IMR-90 (cell line): ENCODE measurements at regions not wholly inside any gene's neighbourhood (a gene's known extent, or its start where the extent isn't known, plus 50 kb on each side); places are given as distances from the start of the nearest gene placed in this dataset.

Source experiments
- ATAC-seq: fragments of 200-7000 bp; cut with Tn5 transposase; 2 replicates; pipeline ENCODE4 v1.9.1; 2020; ENCODE audit warnings: low read depth, mild to moderate bottlenecking, moderate library complexity
- BruUV-seq: library from RNA; stranded (reverse); fragments of 400-500 nt; replicated peaks from 2 replicates; lab custom pipeline; 2021; lab: Mats Ljungman, UMichigan
- CTCF ChIA-PET: fragments of 300-600 bp; formaldehyde crosslinking; extraction: SDS; loops from one replicate; lab custom pipeline; 2021; ENCODE audit warnings: antibody characterized with exemption; lab: Yijun Ruan, JAX
- POLR2A ChIA-PET: fragments of 300-600 bp; sonication (Branson Sonifier 250); formaldehyde crosslinking; loops from one replicate; lab custom pipeline; 2022; ENCODE audit warnings: antibody characterized with exemption; ENCODE audit not compliant: unreplicated experiment; lab: Charles Lee
- DNase-seq: peaks from one replicate; pipeline ENCODE4 v3.0.0; 2013
- H2AFZ ChIP-seq: replicated peaks from 2 replicates; pipeline ENCODE3; 2013; ENCODE audit warnings: low read length, mild to moderate bottlenecking; ENCODE audit not compliant: poor library complexity
- H2AK5ac ChIP-seq: 2 replicates; pipeline ENCODE4 v1.6.1; 2013; ENCODE audit warnings: low read depth, low read length, inconsistent platforms
- H2AK9ac ChIP-seq: replicated peaks from 2 replicates; pipeline ENCODE3; 2013; ENCODE audit warnings: mild to moderate bottlenecking, low read depth, low read length, moderate library complexity; ENCODE audit not compliant: poor library complexity
- H2BK120ac ChIP-seq: 2 replicates; pipeline ENCODE4 v1.6.1; 2013; ENCODE audit warnings: low read depth, low read length, inconsistent platforms
- H2BK15ac ChIP-seq: 3 replicates; pipeline ENCODE4 v1.6.1; 2013; ENCODE audit warnings: low read depth, low read length, inconsistent platforms
- H2BK20ac ChIP-seq: 2 replicates; pipeline ENCODE4 v1.6.1; 2013; ENCODE audit warnings: low read depth, mild to moderate bottlenecking, inconsistent platforms, low read length, moderate library complexity
- H2BK5ac ChIP-seq: 2 replicates; pipeline ENCODE4 v1.6.1; 2013; ENCODE audit warnings: mild to moderate bottlenecking, low read depth, low read length, inconsistent platforms; ENCODE audit not compliant: poor library complexity, severe bottlenecking
- H3K14ac ChIP-seq: replicated peaks from 2 replicates; pipeline ENCODE4 v1.6.1; 2013; ENCODE audit warnings: low read depth, low read length, inconsistent platforms
- H3K18ac ChIP-seq: 2 replicates; pipeline ENCODE4 v1.6.1; 2013; ENCODE audit warnings: low read depth, low read length, control low read depth
- H3K23ac ChIP-seq: 2 replicates; pipeline ENCODE4 v1.6.1; 2013; ENCODE audit warnings: low read depth, low read length, inconsistent platforms
- H3K27ac ChIP-seq: 2 replicates; pipeline ENCODE4 v1.5.1; 2013; ENCODE audit warnings: mild to moderate bottlenecking, control low read depth, low read length; ENCODE audit not compliant: insufficient read depth
- H3K27me3 ChIP-seq: 2 replicates; pipeline ENCODE4 v1.6.1; 2013; ENCODE audit warnings: low read length; ENCODE audit not compliant: control insufficient read depth, insufficient read depth
- H3K36me3 ChIP-seq: 2 replicates; pipeline ENCODE4 v1.6.1; 2013; ENCODE audit warnings: low read length, mixed read lengths; ENCODE audit not compliant: control insufficient read depth, insufficient read depth
- H3K4ac ChIP-seq: 2 replicates; pipeline ENCODE4 v1.6.1; 2013; ENCODE audit warnings: low read depth, low read length, inconsistent platforms
- H3K4me1 ChIP-seq: 2 replicates; pipeline ENCODE4 v1.6.1; 2013; ENCODE audit warnings: low read length, mixed read lengths; ENCODE audit not compliant: control insufficient read depth, insufficient read depth
- H3K4me2 ChIP-seq: 2 replicates; pipeline ENCODE4 v1.6.1; 2013; ENCODE audit warnings: low read depth, mild to moderate bottlenecking, control low read depth, low read length, moderate library complexity
- H3K4me3 ChIP-seq: 2 replicates; pipeline ENCODE4 v1.5.1; 2013; ENCODE audit warnings: low read depth, mild to moderate bottlenecking, control low read depth, low read length, moderate library complexity; ENCODE audit not compliant: insufficient read depth
- H3K56ac ChIP-seq: 2 replicates; pipeline ENCODE4 v1.6.1; 2013; ENCODE audit warnings: low read length, inconsistent platforms; ENCODE audit not compliant: insufficient read depth; ENCODE audit errors: extremely low read depth
- H3K79me1 ChIP-seq, 2 experiments: 2 replicates each; pipeline ENCODE4 v1.6.1; 2013; ENCODE audit warnings: low read length in 2 of 2, inconsistent platforms in 1 of 2, low read depth in 1 of 2
- H3K9ac ChIP-seq: 2 replicates; pipeline ENCODE4 v1.6.1; 2013; ENCODE audit warnings: low read depth, low read length, control low read depth
- H3K9me1 ChIP-seq: 2 replicates; pipeline ENCODE4 v1.6.1; 2013; ENCODE audit warnings: low read length, inconsistent platforms; ENCODE audit not compliant: insufficient read depth
- H3K9me3 ChIP-seq: 2 replicates; pipeline ENCODE4 v1.6.1; 2013; ENCODE audit warnings: low read length; ENCODE audit not compliant: control insufficient read depth, insufficient read depth
- H4K20me1 ChIP-seq: 2 replicates; pipeline ENCODE4 v1.6.1; 2013; ENCODE audit warnings: low read length, inconsistent platforms; ENCODE audit not compliant: insufficient read depth
- H4K5ac ChIP-seq: 2 replicates; pipeline ENCODE4 v1.6.1; 2013; ENCODE audit warnings: mild to moderate bottlenecking, low read depth, low read length, control low read depth
- H4K8ac ChIP-seq, 2 experiments: 2 replicates each; pipeline ENCODE4 v1.6.1; 2013; ENCODE audit warnings: low read depth in 2 of 2, low read length in 2 of 2, control low read depth in 1 of 2, inconsistent platforms in 1 of 2
- H4K91ac ChIP-seq: 2 replicates; pipeline ENCODE4 v1.6.1; 2013; ENCODE audit warnings: low read depth, low read length, inconsistent platforms; ENCODE audit not compliant: insufficient read depth
- CHD1 ChIP-seq: IDR thresholded peaks from 2 replicates; pipeline ENCODE4 v1.6.1; 2012; ENCODE audit warnings: low read depth, low read length, improper control_type of control experiment
- FOS ChIP-seq: fragments of 150-350 bp; IDR thresholded peaks from 2 replicates; pipeline ENCODE4 v1.6.1; 2016; ENCODE audit warnings: low read depth, low read length
- MAFK ChIP-seq: IDR thresholded peaks from 2 replicates; pipeline ENCODE4 v1.6.1; 2012; ENCODE audit warnings: low read depth, low read length, improper control_type of control experiment
- MAZ ChIP-seq: IDR thresholded peaks from 2 replicates; pipeline ENCODE4 v1.6.1; 2012; ENCODE audit warnings: low read depth, mild to moderate bottlenecking, low read length, improper control_type of control experiment, moderate library complexity, borderline replicate concordance
- MXI1 ChIP-seq: IDR thresholded peaks from 2 replicates; pipeline ENCODE4 v1.6.1; 2012; ENCODE audit warnings: low read depth, mild to moderate bottlenecking, low read length, moderate library complexity, borderline replicate concordance
- NFE2L2 ChIP-seq: fragments of 150-350 bp; IDR thresholded peaks from 2 replicates; pipeline ENCODE4 v1.6.1; 2016; ENCODE audit warnings: low read depth, mild to moderate bottlenecking, low read length
- WGBS, 2 experiments: methylation state at CpG; one replicate each; pipeline versions ENCODE4 v1.1.5 to v1.1.7; 2013; ENCODE audit warnings: missing lambda C conversion rate in 2 of 2; ENCODE audit not compliant: insufficient read length in 1 of 2; ENCODE audit errors: extremely low coverage in 2 of 2; 5-methylcytosine and 5-hydroxymethylcytosine counted together
- dilution Hi-C: fragments of 300-500 bp; cut with HindIII; formaldehyde crosslinking; loops from one replicate; pipeline ENCODE4 v1.14.3; 2018; ENCODE audit warnings: low sequenced_read_pairs; ENCODE audit not compliant: unreplicated experiment
- in situ Hi-C: fragments of 300-500 bp; cut with MboI; formaldehyde crosslinking; loops from 3 replicates; pipeline ENCODE4 v1.14.3; 2019; ENCODE audit warnings: low sequenced_read_pairs, inconsistent platforms, mixed read lengths
- intact Hi-C: fragments of 100-400 bp; cut with micrococcal nuclease; formaldehyde crosslinking; loops from 2 replicates; pipeline ENCODE4 v1.10.0; 2022
- TF ChIP-seq, protein P1 (sequence below): conservative IDR thresholded peaks from 2 replicates; pipeline ENCODE4 v1.5.1; 2012; ENCODE audit warnings: mild to moderate bottlenecking, low read depth, low read length, improper control_type of control experiment
- TF ChIP-seq, protein P2 (sequence below): fragments of 150-350 bp; IDR thresholded peaks from 2 replicates; pipeline ENCODE4 v1.6.1; 2016; ENCODE audit warnings: low read depth, mild to moderate bottlenecking, low read length, moderate library complexity, borderline replicate concordance

DNA sequence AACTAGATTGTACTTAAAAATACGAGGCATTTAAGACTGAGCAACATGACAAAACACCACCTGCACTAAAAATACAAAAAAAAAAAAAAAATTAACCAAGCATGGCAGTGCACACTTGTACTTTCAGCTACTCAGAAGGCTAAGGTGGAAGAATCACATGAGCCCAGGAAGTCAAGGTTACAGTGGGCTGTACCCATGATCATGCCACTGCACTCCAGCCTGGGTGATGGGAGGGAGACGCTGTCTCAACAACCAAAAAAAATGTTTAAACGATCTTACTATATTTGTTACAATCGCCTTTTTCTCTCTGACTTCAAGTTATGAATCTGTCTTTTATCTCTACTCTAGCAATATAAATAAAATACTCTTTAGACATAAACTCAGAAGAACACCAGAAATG is 1454.3 kb downstream of the MAT2B start:
- Histone ChIP-seq H3K36me3 (no peaks in the 10 kb centered on the region), H3K23ac (no peak overlapping the region), H2BK15ac (no peak overlapping the region), H3K27me3 (no peaks in the 10 kb centered on the region), H4K8ac (no peak overlapping the region), H3K4ac (no peak overlapping the region), H2AK9ac (no peak overlapping the region), H3K4me3 (no peak overlapping the region), H2BK5ac (no peak overlapping the region), H4K91ac (no peak overlapping the region), H3K9me1 (no peaks in the 10 kb centered on the region), H3K79me1 (no peaks in the 10 kb centered on the region), H4K5ac (no peak overlapping the region), H4K20me1 (no peaks in the 10 kb centered on the region), H2BK20ac (no peak overlapping the region), H3K4me1 (no peaks in the 10 kb centered on the region), H2AK5ac (no peak overlapping the region), H3K56ac (no peak overlapping the region), H3K9ac (no peak overlapping the region), H3K18ac (no peak overlapping the region), H3K27ac (no peak overlapping the region), H2AFZ (no peak overlapping the region), H2BK120ac (no peak overlapping the region), H3K9me3 (0 out of 2 replicates have a peak, but pooled peaks cover 2% of the 10 kb centered on the region), H3K14ac (no peak overlapping the region), H3K4me2 (no peak overlapping the region)
- CTCF ChIA-PET = no interaction called here
- ATAC-seq (no peak), DNase-seq (no peak)
- in situ Hi-C loops = no loop called here
- TF ChIP-seq, protein P1, sequence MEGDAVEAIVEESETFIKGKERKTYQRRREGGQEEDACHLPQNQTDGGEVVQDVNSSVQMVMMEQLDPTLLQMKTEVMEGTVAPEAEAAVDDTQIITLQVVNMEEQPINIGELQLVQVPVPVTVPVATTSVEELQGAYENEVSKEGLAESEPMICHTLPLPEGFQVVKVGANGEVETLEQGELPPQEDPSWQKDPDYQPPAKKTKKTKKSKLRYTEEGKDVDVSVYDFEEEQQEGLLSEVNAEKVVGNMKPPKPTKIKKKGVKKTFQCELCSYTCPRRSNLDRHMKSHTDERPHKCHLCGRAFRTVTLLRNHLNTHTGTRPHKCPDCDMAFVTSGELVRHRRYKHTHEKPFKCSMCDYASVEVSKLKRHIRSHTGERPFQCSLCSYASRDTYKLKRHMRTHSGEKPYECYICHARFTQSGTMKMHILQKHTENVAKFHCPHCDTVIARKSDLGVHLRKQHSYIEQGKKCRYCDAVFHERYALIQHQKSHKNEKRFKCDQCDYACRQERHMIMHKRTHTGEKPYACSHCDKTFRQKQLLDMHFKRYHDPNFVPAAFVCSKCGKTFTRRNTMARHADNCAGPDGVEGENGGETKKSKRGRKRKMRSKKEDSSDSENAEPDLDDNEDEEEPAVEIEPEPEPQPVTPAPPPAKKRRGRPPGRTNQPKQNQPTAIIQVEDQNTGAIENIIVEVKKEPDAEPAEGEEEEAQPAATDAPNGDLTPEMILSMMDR = no peak
- TF ChIP-seq MAFK (no peak), MXI1 (no peak), NFE2L2 (no peak), CHD1 (no peak), MAZ (no peak), FOS (no peak)
- TF ChIP-seq, protein P2, sequence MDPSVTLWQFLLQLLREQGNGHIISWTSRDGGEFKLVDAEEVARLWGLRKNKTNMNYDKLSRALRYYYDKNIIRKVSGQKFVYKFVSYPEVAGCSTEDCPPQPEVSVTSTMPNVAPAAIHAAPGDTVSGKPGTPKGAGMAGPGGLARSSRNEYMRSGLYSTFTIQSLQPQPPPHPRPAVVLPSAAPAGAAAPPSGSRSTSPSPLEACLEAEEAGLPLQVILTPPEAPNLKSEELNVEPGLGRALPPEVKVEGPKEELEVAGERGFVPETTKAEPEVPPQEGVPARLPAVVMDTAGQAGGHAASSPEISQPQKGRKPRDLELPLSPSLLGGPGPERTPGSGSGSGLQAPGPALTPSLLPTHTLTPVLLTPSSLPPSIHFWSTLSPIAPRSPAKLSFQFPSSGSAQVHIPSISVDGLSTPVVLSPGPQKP = no peak
- intact Hi-C loops = loop anchor here (1.0 to 10.0 kb wide), 3 partner anchors 25 to 655 kb away; no protein-coding TSS in a partner anchor
- dilution Hi-C loops = no loop called here
- POLR2A ChIA-PET = no interaction called here
- BruUV-seq = no TSS peak
- no CpG with 5 or more reads among the region's 4 CpGs for WGBS, 2 experiments
